Mesendoderm (in vitro differentiated cells): ENCODE measurements at regions not wholly inside any gene's neighbourhood (a gene's known extent, or its start where the extent isn't known, plus 50 kb on each side); places are given as distances from the start of the nearest gene placed in this dataset.

Experiments
- DNase-seq: peaks from one replicate; pipeline ENCODE4 v3.0.0; 2013
- H2AK5ac ChIP-seq: 2 replicates; pipeline ENCODE4 v1.6.1; 2013; ENCODE audit warnings: low read length, inconsistent platforms
- H2BK120ac ChIP-seq: 2 replicates; pipeline ENCODE4 v1.6.1; 2013; ENCODE audit warnings: low read depth, mild to moderate bottlenecking, low read length, moderate library complexity, mixed read lengths
- H2BK15ac ChIP-seq: replicated peaks from 2 replicates; pipeline ENCODE4 v1.6.1; 2013; ENCODE audit warnings: low read depth, mild to moderate bottlenecking, moderate library complexity
- H2BK5ac ChIP-seq: 2 replicates; pipeline ENCODE4 v1.6.1; 2013; ENCODE audit warnings: low read length, inconsistent platforms
- H3K18ac ChIP-seq: 2 replicates; pipeline ENCODE4 v1.6.1; 2013; ENCODE audit warnings: mild to moderate bottlenecking, low read length, mixed read lengths
- H3K23ac ChIP-seq: one replicate; pipeline ENCODE4 v1.6.1; 2013; ENCODE audit warnings: low read length
- H3K27ac ChIP-seq: 2 replicates; pipeline ENCODE4 v1.5.1; 2013; ENCODE audit warnings: low read depth, mild to moderate bottlenecking, inconsistent platforms, low read length, moderate library complexity
- H3K27me3 ChIP-seq: 2 replicates; pipeline ENCODE4 v1.6.1; 2013; ENCODE audit warnings: low read length, control low read depth, mild to moderate bottlenecking, inconsistent platforms; ENCODE audit not compliant: insufficient read depth, poor library complexity
- H3K36me3 ChIP-seq: 2 replicates; pipeline ENCODE4 v1.6.1; 2013; ENCODE audit warnings: low read length, inconsistent platforms; ENCODE audit not compliant: control insufficient read depth, insufficient read depth
- H3K4ac ChIP-seq: one replicate; pipeline ENCODE4 v1.6.1; 2013; ENCODE audit warnings: low read depth, mild to moderate bottlenecking, low read length, moderate library complexity
- H3K4me1 ChIP-seq: 2 replicates; pipeline ENCODE4 v1.6.1; 2013; ENCODE audit warnings: low read depth, low read length, inconsistent platforms; ENCODE audit not compliant: control insufficient read depth
- H3K4me2 ChIP-seq: 2 replicates; pipeline ENCODE4 v1.6.1; 2013; ENCODE audit warnings: low read length
- H3K4me3 ChIP-seq: 2 replicates; pipeline ENCODE4 v1.5.1; 2013; ENCODE audit warnings: mild to moderate bottlenecking, low read length
- H3K56ac ChIP-seq: one replicate; pipeline ENCODE4 v1.6.1; 2013; ENCODE audit warnings: low read length
- H3K79me1 ChIP-seq: 2 replicates; pipeline ENCODE4 v1.6.1; 2013; ENCODE audit warnings: low read length, inconsistent platforms
- H3K79me2 ChIP-seq: 2 replicates; pipeline ENCODE4 v1.6.1; 2013; ENCODE audit warnings: mild to moderate bottlenecking, low read length; ENCODE audit not compliant: control insufficient read depth, insufficient read depth
- H3K9ac ChIP-seq: 2 replicates; pipeline ENCODE4 v1.6.1; 2013; ENCODE audit warnings: low read length, inconsistent platforms
- H4K5ac ChIP-seq: one replicate; pipeline ENCODE4 v1.6.1; 2013; ENCODE audit warnings: low read length
- H4K8ac ChIP-seq: one replicate; pipeline ENCODE4 v1.6.1; 2013; ENCODE audit warnings: low read depth, mild to moderate bottlenecking, control low read depth, low read length, moderate library complexity
- WGBS: extraction: QIAGEN DNeasy Blood & Tissue Kit; methylation state at CpG from one replicate; pipeline ENCODE4 v1.1.7; 2013; ENCODE audit warnings: low lambda C conversion rate, missing lambda C conversion rate; ENCODE audit not compliant: insufficient coverage; ENCODE audit errors: extremely low coverage; 5-methylcytosine and 5-hydroxymethylcytosine counted together

DNA sequence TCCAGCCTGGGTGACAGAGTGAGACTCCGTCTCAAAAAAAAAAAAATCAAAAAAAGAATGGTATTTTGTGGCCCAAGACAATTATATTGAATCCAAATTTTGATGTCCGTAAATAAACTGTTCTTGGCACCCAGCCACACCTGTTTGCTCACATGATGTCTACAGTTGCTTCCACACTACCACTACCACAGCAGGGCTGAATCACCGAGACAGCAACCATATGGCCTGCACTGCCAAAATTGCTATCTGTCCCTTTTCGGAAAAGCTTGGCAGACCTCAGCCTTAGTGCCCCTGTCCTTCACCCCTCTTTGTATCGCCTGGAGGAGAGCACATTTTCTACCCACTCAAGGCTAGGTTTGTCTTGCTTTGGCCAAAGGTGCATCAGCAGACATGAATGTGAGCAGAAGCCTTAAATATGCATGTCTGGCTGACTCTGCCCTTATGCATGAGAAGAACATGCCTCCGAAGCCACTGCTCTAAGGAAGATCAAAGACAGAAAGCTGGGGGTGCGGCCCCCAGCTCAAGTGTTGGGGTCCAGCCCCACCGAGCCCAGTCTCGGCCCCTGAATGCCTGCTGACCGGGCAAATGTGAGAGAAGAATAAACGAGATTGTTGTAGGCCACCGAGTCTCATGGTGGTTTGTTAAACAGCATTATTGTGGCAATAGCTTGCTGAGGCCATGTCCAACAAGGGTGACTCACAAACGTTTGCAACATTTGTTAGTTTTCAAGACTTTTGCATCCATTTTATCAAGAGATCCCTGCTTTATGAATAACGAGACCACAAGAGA is 108.1 kb downstream of the TPRA1 start:
- no peaks in the 10 kb centered on the region for H3K36me3 ChIP-seq
- no peak overlapping the region for H2BK120ac ChIP-seq
- no peak overlapping the region for H2BK5ac ChIP-seq
- H2AK5ac ChIP-seq = no peak overlapping the region
- H3K23ac ChIP-seq = no peak overlapping the region
- no peak for DNase-seq
- WGBS = no CpG with 5 or more reads among the region's 14 CpGs
- no peak overlapping the region for H3K9ac ChIP-seq
- no peaks in the 10 kb centered on the region for H3K27me3 ChIP-seq
- no peak overlapping the region for H3K18ac ChIP-seq
- H3K56ac ChIP-seq = no peak overlapping the region
- H4K8ac ChIP-seq = no peak overlapping the region
- no peak overlapping the region for H2BK15ac ChIP-seq
- no peak overlapping the region for H3K4me3 ChIP-seq
- H3K4me1 ChIP-seq = no peaks in the 10 kb centered on the region
- no peak overlapping the region for H4K5ac ChIP-seq
- no peak overlapping the region for H3K27ac ChIP-seq
- H3K4ac ChIP-seq = no peak overlapping the region
- H3K79me2 ChIP-seq = no peaks in the 10 kb centered on the region
- no peaks in the 10 kb centered on the region for H3K79me1 ChIP-seq
- no peak overlapping the region for H3K4me2 ChIP-seq

DNA sequence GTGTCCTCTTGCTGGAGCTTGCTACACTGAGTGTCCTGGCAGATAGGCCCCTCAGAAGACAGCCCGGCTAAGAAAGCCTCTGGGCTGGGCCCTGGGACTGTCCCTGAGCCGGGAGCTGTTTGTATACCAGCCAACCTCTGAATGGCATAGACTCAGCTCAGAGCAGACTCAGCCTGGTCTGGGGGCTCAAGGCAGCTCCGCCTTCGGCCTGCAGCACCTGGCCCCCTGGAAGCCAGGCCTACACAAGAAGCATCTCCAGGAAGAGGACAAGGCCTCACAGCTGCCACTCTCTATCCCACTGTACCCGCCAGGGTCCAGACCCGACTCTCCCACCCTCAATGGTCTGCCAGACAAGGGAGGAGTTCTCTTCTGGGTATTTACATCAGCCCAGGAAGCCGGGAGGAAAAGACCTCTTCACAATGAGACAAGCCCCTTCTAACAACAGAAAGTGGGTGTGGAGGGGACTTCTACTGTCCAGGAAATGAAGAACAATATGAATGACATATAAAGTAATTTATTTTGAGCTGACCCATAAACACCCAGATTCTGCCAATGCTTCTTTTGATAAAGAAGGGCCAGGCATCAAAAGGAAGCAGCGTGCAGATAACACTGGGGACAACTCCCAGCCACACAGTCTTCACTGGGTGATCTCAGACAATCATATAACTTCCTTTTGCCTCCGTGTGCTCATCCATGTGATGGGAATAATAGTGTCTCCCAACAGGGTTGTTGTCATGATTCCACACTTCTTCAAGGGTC is 110.2 kb downstream of the TPRA1 start:
- Histone ChIP-seq H3K27me3 (no peaks in the 10 kb centered on the region), H3K79me2 (no peaks in the 10 kb centered on the region), H4K5ac (no peak overlapping the region), H3K4me1 (no peaks in the 10 kb centered on the region), H2BK5ac (no peak overlapping the region), H3K4me2 (no peak overlapping the region), H3K9ac (no peak overlapping the region), H4K8ac (no peak overlapping the region), H2BK120ac (no peak overlapping the region), H3K4me3 (no peak overlapping the region), H3K4ac (no peak overlapping the region), H3K23ac (no peak overlapping the region), H3K27ac (no peak overlapping the region), H3K36me3 (no peaks in the 10 kb centered on the region), H3K79me1 (no peaks in the 10 kb centered on the region), H3K18ac (no peak overlapping the region), H3K56ac (no peak overlapping the region), H2AK5ac (no peak overlapping the region), H2BK15ac (no peak overlapping the region)
- DNase-seq = no peak
- WGBS = no CpG with 5 or more reads among the region's 9 CpGs

DNA sequence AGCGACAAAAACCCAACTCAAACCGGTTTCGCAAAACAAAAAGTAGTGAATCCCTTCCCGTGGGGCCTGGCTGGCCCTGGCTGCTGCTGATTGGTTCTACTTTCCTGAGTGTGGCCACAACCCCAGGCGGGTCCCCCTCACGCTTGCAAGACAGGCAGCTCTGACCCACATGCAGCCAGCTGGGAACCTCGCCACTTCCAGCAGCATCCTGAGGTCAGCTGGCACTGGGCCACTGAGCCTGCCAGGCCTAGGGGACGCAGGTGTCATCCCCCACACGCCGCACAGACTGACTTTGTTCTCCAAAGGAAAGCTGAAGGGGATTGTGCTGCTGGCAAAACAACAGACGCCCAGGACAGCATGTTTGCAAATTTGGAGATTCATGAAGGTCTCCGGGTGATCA is 111.1 kb downstream of the TPRA1 start:
- H3K4me3 ChIP-seq = no peak overlapping the region
- no peaks in the 10 kb centered on the region for H3K36me3 ChIP-seq
- no peak overlapping the region for H3K4me2 ChIP-seq
- H3K4ac ChIP-seq = no peak overlapping the region
- H3K27me3 ChIP-seq = no peaks in the 10 kb centered on the region
- H2BK15ac ChIP-seq = no peak overlapping the region
- no peak overlapping the region for H4K8ac ChIP-seq
- no peak overlapping the region for H2BK5ac ChIP-seq
- peak; percentile 5 for DNase-seq
- no peaks in the 10 kb centered on the region for H3K79me2 ChIP-seq
- H2BK120ac ChIP-seq = no peak overlapping the region
- H3K79me1 ChIP-seq = no peaks in the 10 kb centered on the region
- H3K27ac ChIP-seq = no peak overlapping the region
- no peak overlapping the region for H3K56ac ChIP-seq
- H3K18ac ChIP-seq = no peak overlapping the region
- H2AK5ac ChIP-seq = no peak overlapping the region
- no peak overlapping the region for H3K9ac ChIP-seq
- no peak overlapping the region for H4K5ac ChIP-seq
- H3K23ac ChIP-seq = peak overlapping the region; percentile 89
- WGBS = no CpG with 5 or more reads among the region's 12 CpGs
- H3K4me1 ChIP-seq = no peaks in the 10 kb centered on the region

DNA sequence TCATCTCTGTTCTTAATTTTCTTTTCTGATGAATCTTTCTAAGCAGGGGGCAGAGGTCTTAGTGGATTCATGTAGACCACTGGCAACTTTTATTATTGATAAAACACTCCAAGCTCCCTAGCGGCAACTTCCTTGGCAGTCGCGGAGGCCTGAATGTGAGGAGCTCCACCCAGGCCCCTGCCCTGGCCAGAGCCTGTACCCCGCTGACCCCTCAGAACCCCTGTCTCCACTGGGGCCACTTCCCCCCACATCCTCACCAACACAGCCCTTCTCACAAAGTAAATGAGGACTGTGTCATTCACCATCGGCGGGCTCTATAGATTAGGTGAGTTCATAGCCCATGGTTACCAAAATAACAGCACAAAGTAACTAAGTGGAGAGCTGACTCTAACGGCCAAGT is 111.6 kb downstream of the TPRA1 start:
- no peak for DNase-seq
- Histone ChIP-seq H3K9ac (no peak overlapping the region), H3K4me2 (no peak overlapping the region), H2BK15ac (no peak overlapping the region), H4K5ac (no peak overlapping the region), H3K18ac (no peak overlapping the region), H3K4me1 (no peaks in the 10 kb centered on the region), H3K23ac (no peak overlapping the region), H2AK5ac (no peak overlapping the region), H3K56ac (no peak overlapping the region), H3K27me3 (no peaks in the 10 kb centered on the region), H3K27ac (no peak overlapping the region), H3K79me1 (no peaks in the 10 kb centered on the region), H2BK5ac (no peak overlapping the region), H3K36me3 (no peaks in the 10 kb centered on the region), H3K4ac (no peak overlapping the region), H3K4me3 (no peak overlapping the region), H3K79me2 (no peaks in the 10 kb centered on the region), H2BK120ac (no peak overlapping the region), H4K8ac (no peak overlapping the region)
- no CpG with 5 or more reads among the region's 7 CpGs for WGBS

DNA sequence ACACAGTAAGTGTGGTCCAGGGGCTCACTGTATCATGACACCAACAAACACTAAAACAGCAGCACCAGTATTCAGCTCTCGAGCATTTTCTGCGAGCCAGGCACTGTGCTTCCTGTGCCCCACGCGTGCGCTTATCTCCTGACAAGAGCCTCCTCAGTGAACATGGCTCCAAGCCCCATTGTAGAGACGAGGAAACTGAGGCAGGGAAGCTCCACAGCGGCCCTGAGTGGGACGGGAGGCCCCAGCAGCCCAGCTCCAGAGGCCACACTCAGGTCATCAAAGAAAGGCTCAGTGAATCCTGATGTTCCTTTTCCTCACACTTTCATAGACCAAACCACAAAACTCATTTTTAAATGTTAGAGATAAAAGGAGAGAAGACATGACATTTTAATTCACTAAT is 113.1 kb downstream of the TPRA1 start:
- Histone ChIP-seq H3K4ac (no peak overlapping the region), H2BK5ac (no peak overlapping the region), H3K27ac (no peak overlapping the region), H2AK5ac (no peak overlapping the region), H2BK120ac (no peak overlapping the region), H4K5ac (no peak overlapping the region), H3K4me2 (no peak overlapping the region), H3K9ac (no peak overlapping the region), H3K79me1 (no peaks in the 10 kb centered on the region), H4K8ac (no peak overlapping the region), H3K4me3 (no peak overlapping the region), H2BK15ac (no peak overlapping the region), H3K18ac (no peak overlapping the region), H3K23ac (no peak overlapping the region), H3K4me1 (no peaks in the 10 kb centered on the region), H3K56ac (no peak overlapping the region), H3K79me2 (no peaks in the 10 kb centered on the region), H3K36me3 (no peaks in the 10 kb centered on the region), H3K27me3 (no peaks in the 10 kb centered on the region)
- no CpG with 5 or more reads among the region's 8 CpGs for WGBS
- no peak for DNase-seq
